HEK293 (cell line): ENCODE measurements at regions not wholly inside any gene's neighbourhood (a gene's known extent, or its start where the extent isn't known, plus 50 kb on each side); places are given as distances from the start of the nearest gene placed in this dataset.

Experiments used
- CTCF ChIA-PET: fragments of 350-600 bp; formaldehyde crosslinking; extraction: SDS; loops from one replicate; lab custom pipeline; 2021; ENCODE audit warnings: antibody characterized with exemption; lab: Yijun Ruan, JAX
- POLR2A ChIA-PET: fragments of 300-600 bp; formaldehyde crosslinking; extraction: SDS; loops from one replicate; lab custom pipeline; 2020; ENCODE audit warnings: antibody characterized with exemption, inconsistent platforms; lab: Yijun Ruan, JAX
- H3K27ac ChIP-seq: fragments of 200-500 bp; sonication (Bioruptor generic); 2 replicates; pipeline ENCODE4 v1.5.1; 2014; ENCODE audit warnings: low read depth, low read length, control low read depth, inconsistent platforms; ENCODE audit errors: extremely low read depth
- H3K36me3 ChIP-seq, 2 experiments: fragments of 200-500 bp in 1 of 2; sonication (Bioruptor generic) in 1 of 2; 1 replicate in 1 of 2; 2 replicates in 1 of 2; pipeline ENCODE4 v1.5.1; 2014 to 2017; ENCODE audit warnings: inconsistent platforms in 2 of 2, low read length in 2 of 2; ENCODE audit not compliant: control insufficient read depth in 2 of 2, insufficient read depth in 1 of 2
- H3K4me1 ChIP-seq: fragments of 200-500 bp; sonication (Bioruptor generic); 2 replicates; pipeline ENCODE4 v1.5.1; 2014; ENCODE audit warnings: mild to moderate bottlenecking, low read length, inconsistent platforms; ENCODE audit not compliant: control insufficient read depth, insufficient read depth
- H3K4me3 ChIP-seq: 2 replicates; pipeline ENCODE4 v1.5.1; 2011; ENCODE audit warnings: low read depth, mild to moderate bottlenecking, control low read depth, low read length, moderate library complexity
- H3K9me3 ChIP-seq: fragments of 200-500 bp; sonication (Bioruptor generic); 2 replicates; pipeline ENCODE4 v1.5.1; 2014; ENCODE audit warnings: low read depth, low read length, inconsistent platforms; ENCODE audit not compliant: control insufficient read depth, insufficient read depth
- BCL11A ChIP-seq: fragments of 450-650 bp; formaldehyde crosslinking; IDR thresholded peaks from 2 replicates; pipeline ENCODE4 v1.5.1; 2016; ENCODE audit warnings: low read depth, missing biosample characterization, missing genetic modification characterization
- GLIS1 ChIP-seq: fragments of 450-650 bp; formaldehyde crosslinking; IDR thresholded peaks from 2 replicates; pipeline ENCODE4 v1.5.1; 2016; ENCODE audit warnings: missing biosample characterization, missing genetic modification characterization
- MYNN ChIP-seq: fragments of 450-650 bp; formaldehyde crosslinking; IDR thresholded peaks from 2 replicates; pipeline ENCODE4 v1.5.1; 2016; ENCODE audit warnings: missing biosample characterization, missing genetic modification characterization, borderline replicate concordance
- SCRT2 ChIP-seq: fragments of 450-650 bp; formaldehyde crosslinking; IDR thresholded peaks from 2 replicates; pipeline ENCODE4 v1.5.1; 2016; ENCODE audit warnings: missing biosample characterization, missing genetic modification characterization
- ZBTB20 ChIP-seq: fragments of 450-650 bp; formaldehyde crosslinking; IDR thresholded peaks from 2 replicates; pipeline ENCODE4 v1.5.1; 2016; ENCODE audit warnings: missing biosample characterization, missing genetic modification characterization
- ZBTB48 ChIP-seq: fragments of 450-650 bp; formaldehyde crosslinking; IDR thresholded peaks from 2 replicates; pipeline ENCODE4 v1.5.1; 2016; ENCODE audit warnings: missing biosample characterization, missing genetic modification characterization
- ZBTB6 ChIP-seq: fragments of 450-650 bp; formaldehyde crosslinking; IDR thresholded peaks from 2 replicates; pipeline ENCODE4 v1.5.1; 2017; ENCODE audit warnings: missing biosample characterization, missing genetic modification characterization
- ZBTB7A ChIP-seq: fragments of 450-650 bp; formaldehyde crosslinking; IDR thresholded peaks from 2 replicates; pipeline ENCODE4 v1.5.1; 2016; ENCODE audit warnings: low read depth, missing biosample characterization, missing genetic modification characterization
- ZIC2 ChIP-seq: fragments of 450-650 bp; formaldehyde crosslinking; IDR thresholded peaks from 2 replicates; pipeline ENCODE4 v1.5.1; 2016; ENCODE audit warnings: missing biosample characterization, missing genetic modification characterization
- ZNF155 ChIP-seq: fragments of 450-650 bp; formaldehyde crosslinking; IDR thresholded peaks from 2 replicates; pipeline ENCODE4 v1.5.1; 2016; ENCODE audit warnings: missing biosample characterization, missing genetic modification characterization
- ZNF26 ChIP-seq: fragments of 450-650 bp; formaldehyde crosslinking; IDR thresholded peaks from 2 replicates; pipeline ENCODE4 v1.5.1; 2016; ENCODE audit warnings: missing biosample characterization, missing genetic modification characterization
- ZNF302 ChIP-seq: fragments of 450-650 bp; formaldehyde crosslinking; IDR thresholded peaks from 2 replicates; pipeline ENCODE4 v1.5.1; 2016; ENCODE audit warnings: missing biosample characterization, missing genetic modification characterization, low read depth
- ZNF354C ChIP-seq: fragments of 450-650 bp; formaldehyde crosslinking; IDR thresholded peaks from 2 replicates; pipeline ENCODE4 v1.5.1; 2016; ENCODE audit warnings: missing biosample characterization, missing genetic modification characterization, low read depth, borderline replicate concordance
- ZNF37A ChIP-seq: fragments of 450-650 bp; IDR thresholded peaks from 2 replicates; pipeline ENCODE4 v1.5.1; 2018; ENCODE audit warnings: missing biosample characterization, missing genetic modification characterization
- ZNF398 ChIP-seq: fragments of 450-650 bp; formaldehyde crosslinking; IDR thresholded peaks from 2 replicates; pipeline ENCODE4 v1.5.1; 2017; ENCODE audit warnings: missing biosample characterization, missing genetic modification characterization
- ZNF423 ChIP-seq: fragments of 450-650 bp; formaldehyde crosslinking; IDR thresholded peaks from 2 replicates; pipeline ENCODE4 v1.5.1; 2016; ENCODE audit warnings: missing biosample characterization, missing genetic modification characterization
- ZNF514 ChIP-seq: fragments of 450-650 bp; formaldehyde crosslinking; IDR thresholded peaks from 2 replicates; pipeline ENCODE4 v1.5.1; 2016; ENCODE audit warnings: missing biosample characterization, missing genetic modification characterization
- ZNF529 ChIP-seq: fragments of 450-650 bp; formaldehyde crosslinking; IDR thresholded peaks from 2 replicates; pipeline ENCODE4 v1.5.1; 2017; ENCODE audit warnings: missing genetic modification characterization, missing biosample characterization; ENCODE audit not compliant: insufficient replicate concordance
- ZNF555 ChIP-seq: fragments of 450-650 bp; formaldehyde crosslinking; conservative IDR thresholded peaks from 2 replicates; pipeline ENCODE4 v1.5.1; 2017; ENCODE audit warnings: missing biosample characterization, mild to moderate bottlenecking, missing genetic modification characterization, inconsistent platforms
- ZNF610 ChIP-seq: fragments of 450-650 bp; formaldehyde crosslinking; IDR thresholded peaks from 2 replicates; pipeline ENCODE4 v1.5.1; 2016; ENCODE audit warnings: missing biosample characterization, missing genetic modification characterization, borderline replicate concordance
- ZNF791 ChIP-seq: fragments of 450-650 bp; formaldehyde crosslinking; IDR thresholded peaks from 2 replicates; pipeline ENCODE4 v1.5.1; 2016; ENCODE audit warnings: missing biosample characterization, missing genetic modification characterization
- TF ChIP-seq, protein P1 (sequence below): fragments of 450-650 bp; formaldehyde crosslinking; IDR thresholded peaks from 2 replicates; pipeline ENCODE4; 2016; ENCODE audit warnings: missing biosample characterization, missing genetic modification characterization

DNA sequence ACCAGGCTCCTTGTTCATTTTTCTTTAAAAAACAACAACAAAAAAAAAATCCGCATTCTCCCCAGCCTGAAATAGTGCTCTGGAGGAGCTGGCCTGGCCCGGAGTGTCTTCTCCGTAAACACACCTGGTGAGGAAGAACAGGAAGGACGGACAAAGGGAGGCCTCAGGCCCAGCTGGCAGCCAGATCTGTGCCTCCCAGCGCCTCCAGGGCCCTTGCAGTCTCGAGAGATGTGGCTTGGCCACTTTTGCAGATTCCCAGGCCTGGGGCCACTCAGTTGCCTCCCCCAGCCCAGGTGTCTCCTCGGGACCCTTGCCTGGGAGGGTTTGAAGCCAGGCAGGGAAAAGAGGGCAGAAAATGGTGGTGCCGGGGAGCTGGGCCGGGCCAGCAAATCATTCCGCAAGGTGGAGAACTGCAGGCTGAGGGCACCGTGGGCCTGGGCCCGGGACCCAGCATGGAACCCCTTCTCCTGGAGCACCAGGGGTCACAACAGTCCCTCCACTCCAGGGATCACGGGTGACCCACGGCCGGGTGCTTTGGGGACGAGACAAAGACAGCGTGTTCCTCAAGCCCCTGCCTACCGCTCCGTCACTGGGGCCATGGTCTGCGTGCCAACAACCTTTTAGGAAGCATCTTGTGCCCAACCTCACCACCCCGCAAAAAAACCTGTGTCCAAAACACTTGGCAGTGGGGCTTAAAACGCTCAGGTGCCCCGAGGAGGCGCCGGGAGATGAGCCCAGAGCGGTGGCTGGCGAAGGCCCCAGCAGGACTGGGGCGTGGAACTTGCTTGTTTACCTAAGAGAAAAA is 67.1 kb upstream of the WNT7B start:
- Histone ChIP-seq H3K9me3 (no peaks in the 10 kb centered on the region), H3K36me3 (no peaks in the 10 kb centered on the region)
- ChIA-PET CTCF (interaction anchor here (1.3 to 2.2 kb wide), 2 partner anchors 8 to 38 kb away, joined by 7 to 9 read pairs; no protein-coding TSS in a partner anchor), POLR2A (interaction anchor here (1.0 kb wide), 1 partner anchor 26 kb away, joined by 3 read pairs; no protein-coding TSS in a partner anchor)
- TF ChIP-seq ZNF302 (tag by site-specific recombination) = no peak
- TF ChIP-seq ZBTB20 = peak; percentile 71
- TF ChIP-seq, all 188 proteins: peak for 1
- H3K27ac ChIP-seq = no peak overlapping the region
- H3K4me3 ChIP-seq = no peak overlapping the region
- no peaks in the 10 kb centered on the region for H3K4me1 ChIP-seq

DNA sequence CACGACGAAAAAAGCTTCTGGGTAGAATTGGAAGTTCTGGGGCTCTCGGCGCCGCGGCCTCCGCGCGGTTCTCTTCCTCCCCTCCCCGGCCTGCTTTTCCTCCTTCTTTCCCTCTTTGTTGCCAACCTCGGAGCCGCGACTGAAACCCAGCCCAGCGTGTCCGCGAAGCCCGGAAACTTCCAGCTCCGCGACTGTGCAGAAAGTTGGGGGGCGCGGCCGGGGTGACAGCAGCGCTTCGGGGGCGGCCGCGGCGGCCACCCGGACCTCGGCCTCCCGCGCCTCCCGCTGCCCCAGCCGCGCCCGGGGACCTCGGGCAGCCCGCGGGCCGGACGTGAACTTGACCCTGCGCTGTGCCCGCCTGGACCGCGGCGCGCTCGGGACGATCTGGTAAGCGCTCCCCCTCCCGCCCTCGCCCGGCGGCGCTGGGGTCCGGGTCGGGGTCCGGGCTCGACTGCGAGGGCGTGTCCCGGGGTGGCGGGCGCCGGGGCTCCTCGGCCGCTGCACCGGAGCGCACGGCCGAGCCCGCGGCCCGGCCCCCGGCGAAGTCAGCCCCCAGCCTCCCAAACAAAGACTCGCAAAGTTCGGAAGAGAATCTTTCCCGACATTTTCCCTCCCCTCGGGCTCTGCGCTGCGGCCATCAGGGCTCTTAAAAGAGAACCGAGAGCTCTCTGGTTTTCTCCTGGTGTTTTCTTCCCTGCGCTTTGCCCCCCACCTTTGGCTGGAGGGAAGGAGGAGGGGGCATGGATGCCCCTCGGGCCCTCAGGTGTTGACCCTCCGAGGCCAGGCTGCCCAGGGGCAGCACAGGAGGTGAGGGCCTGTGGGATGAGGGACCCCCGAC is 67.9 kb upstream of the WNT7B start:
- CTCF ChIA-PET = interaction anchor here (1.3 kb wide), 1 partner anchor 39 kb away, joined by 9 read pairs; no protein-coding TSS in a partner anchor
- H3K4me1 ChIP-seq = no peaks in the 10 kb centered on the region
- no peak overlapping the region for H3K4me3 ChIP-seq
- POLR2A ChIA-PET = no interaction called here
- TF ChIP-seq ZNF610 (tag by site-specific recombination) = no peak
- TF ChIP-seq ZNF555 (tag by site-specific recombination) = no peak
- no peak for TF ChIP-seq MYNN
- TF ChIP-seq ZNF354C (tag by site-specific recombination) = no peak
- TF ChIP-seq ZNF791 (tag by site-specific recombination) = no peak
- no peak for TF ChIP-seq ZNF423
- TF ChIP-seq ZBTB7A = no peak
- no peak for TF ChIP-seq ZNF514
- TF ChIP-seq ZNF37A (tag by site-specific recombination) = no peak
- TF ChIP-seq ZBTB6 = no peak
- TF ChIP-seq, protein P1, sequence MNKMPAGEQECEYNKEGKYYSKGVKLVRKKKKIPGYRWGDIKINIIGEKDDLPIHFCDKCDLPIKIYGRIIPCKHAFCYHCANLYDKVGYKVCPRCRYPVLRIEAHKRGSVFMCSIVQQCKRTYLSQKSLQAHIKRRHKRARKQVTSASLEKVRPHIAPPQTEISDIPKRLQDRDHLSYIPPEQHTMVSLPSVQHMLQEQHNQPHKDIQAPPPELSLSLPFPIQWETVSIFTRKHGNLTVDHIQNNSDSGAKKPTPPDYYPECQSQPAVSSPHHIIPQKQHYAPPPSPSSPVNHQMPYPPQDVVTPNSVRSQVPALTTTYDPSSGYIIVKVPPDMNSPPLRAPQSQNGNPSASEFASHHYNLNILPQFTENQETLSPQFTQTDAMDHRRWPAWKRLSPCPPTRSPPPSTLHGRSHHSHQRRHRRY (tag by site-specific recombination) = no peak
- no peak for TF ChIP-seq ZNF155
- no peak for TF ChIP-seq BCL11A
- TF ChIP-seq ZNF529 (tag by site-specific recombination) = no peak
- H3K27ac ChIP-seq = no peak overlapping the region
- H3K36me3 ChIP-seq = no peaks in the 10 kb centered on the region
- H3K9me3 ChIP-seq = no peaks in the 10 kb centered on the region

- CTCF ChIA-PET = interaction anchor here (1.0 kb wide), 1 partner anchor 9 kb away, joined by 3 read pairs; no protein-coding TSS in a partner anchor
- no peaks in the 10 kb centered on the region for H3K4me1 ChIP-seq
- POLR2A ChIA-PET = no interaction called here
- H3K9me3 ChIP-seq = no peaks in the 10 kb centered on the region
- H3K4me3 ChIP-seq = no peak overlapping the region
- no peak overlapping the region for H3K27ac ChIP-seq
- H3K36me3 ChIP-seq = no peaks in the 10 kb centered on the region
- no peak for TF ChIP-seq ZNF26
- peak; percentile 39 for TF ChIP-seq ZIC2 (tag by site-specific recombination)
- no peak for TF ChIP-seq ZNF398 (tag by site-specific recombination)
- no peak for TF ChIP-seq ZNF37A (tag by site-specific recombination)
- TF ChIP-seq ZBTB48 = peak; percentile 67; the same call in 1 of the 2 replicates
- 0 out of 2 replicates have a peak, but pooled peaks have one; percentile 47 for TF ChIP-seq SCRT2 (tag by site-specific recombination)
- TF ChIP-seq GLIS1 = peak; percentile 79
These were observed 68.7 kb upstream of the WNT7B start for GRCh38 chr22:46045459-46046298.
